Fibroblast of pulmonary artery (primary cell): ENCODE measurements at regions not wholly inside any gene's neighbourhood (a gene's known extent, or its start where the extent isn't known, plus 50 kb on each side); places are given as distances from the start of the nearest gene placed in this dataset.
A peak's percentile ranks its signal among the peaks of the same experiment; 100 is the strongest.

Source experiments
- DNase-seq: peaks from one replicate; pipeline ENCODE4 v3.0.0-alpha.2; 2010; ENCODE audit warnings: low read depth
- H3K4me3 ChIP-seq: replicated peaks from 2 replicates; pipeline ENCODE4 v1.5.1; 2011; ENCODE audit warnings: low read depth, mild to moderate bottlenecking, control low read depth, low read length, moderate library complexity
- CTCF ChIP-seq: IDR thresholded peaks from 2 replicates; pipeline ENCODE4 v1.5.1; 2011; ENCODE audit warnings: mild to moderate bottlenecking, control low read depth, low read length, inconsistent platforms; ENCODE audit errors: missing control alignments

GRCh38 chr21:22200378-22201092 lies 1202.3 kb downstream of the NCAM2 start:
- H3K4me3 ChIP-seq = no peak overlapping the region
- DNase-seq = peak; percentile 4
- no peak for TF ChIP-seq CTCF

- H3K4me3 ChIP-seq = no peak overlapping the region
- TF ChIP-seq CTCF = no peak
- DNase-seq = peak; percentile 2
Observed at GRCh38 chr21:22201126-22201525, 1202.9 kb downstream of the NCAM2 start.

GRCh38 chr21:22201669-22202068 lies 1203.5 kb downstream of the NCAM2 start:
- no peak for DNase-seq
- TF ChIP-seq CTCF = no peak
- no peak overlapping the region for H3K4me3 ChIP-seq

- TF ChIP-seq CTCF = no peak
- DNase-seq = no peak
- no peak overlapping the region for H3K4me3 ChIP-seq
Observed at GRCh38 chr21:22209304-22209700, 1211.1 kb downstream of the NCAM2 start.

GRCh38 chr21:22211943-22212342 lies 1213.7 kb downstream of the NCAM2 start:
- no peak for TF ChIP-seq CTCF
- DNase-seq = no peak
- no peak overlapping the region for H3K4me3 ChIP-seq

- TF ChIP-seq CTCF = no peak
- no peak overlapping the region for H3K4me3 ChIP-seq
- DNase-seq = peak; percentile 3
Observed at GRCh38 chr21:22223385-22223784, 1225.2 kb downstream of the NCAM2 start.

- DNase-seq = no peak
- H3K4me3 ChIP-seq = no peak overlapping the region
- TF ChIP-seq CTCF = no peak
Observed at GRCh38 chr21:22224261-22224660, 1226.1 kb downstream of the NCAM2 start.
